Effector memory CD4-positive, alpha-beta T cell (primary cell): ENCODE measurements at regions not wholly inside any gene's neighbourhood (a gene's known extent, or its start where the extent isn't known, plus 50 kb on each side); places are given as distances from the start of the nearest gene placed in this dataset.

Experiments used
- DNase-seq, 3 donors: peaks; one replicate each; pipeline ENCODE4 v3.0.0-alpha.2; 2020
- H3K27ac ChIP-seq: 2 replicates; pipeline ENCODE4 v1.7.0; 2013; ENCODE audit warnings: mild to moderate bottlenecking, low read length, moderate library complexity; ENCODE audit not compliant: insufficient read depth, poor library complexity, severe bottlenecking
- H3K27me3 ChIP-seq: replicated peaks from 2 replicates; pipeline ENCODE4 v1.7.0; 2013; ENCODE audit warnings: mild to moderate bottlenecking, low read length; ENCODE audit not compliant: insufficient read depth, control insufficient read depth, poor library complexity, severe bottlenecking
- H3K36me3 ChIP-seq: 2 replicates; pipeline ENCODE4 v1.7.0; 2013; ENCODE audit warnings: mild to moderate bottlenecking, low read length, moderate library complexity; ENCODE audit not compliant: control insufficient read depth, insufficient read depth
- H3K4me1 ChIP-seq: 2 replicates; pipeline ENCODE4 v1.7.0; 2013; ENCODE audit warnings: low read length, mild to moderate bottlenecking; ENCODE audit not compliant: control insufficient read depth, insufficient read depth, poor library complexity, severe bottlenecking
- H3K4me3 ChIP-seq: 2 replicates; pipeline ENCODE4 v1.7.0; 2013; ENCODE audit warnings: low read length, low read depth, mild to moderate bottlenecking; ENCODE audit not compliant: insufficient read depth, poor library complexity, severe bottlenecking
- H3K9me3 ChIP-seq: 2 replicates; pipeline ENCODE4 v1.7.0; 2013; ENCODE audit warnings: mild to moderate bottlenecking, low read length, moderate library complexity; ENCODE audit not compliant: control insufficient read depth

GRCh38 chr3:107956991-107957900, 133.6 kb downstream of the CD47 start:
- DNase-seq, result no peak
- H3K4me3 ChIP-seq, result no peak overlapping the region
- peaks cover 7% of the 10 kb centered on the region for H3K4me1 ChIP-seq
- H3K36me3 ChIP-seq, result no peaks in the 10 kb centered on the region
- H3K27me3 ChIP-seq, result no peaks in the 10 kb centered on the region
- H3K9me3 ChIP-seq, result no peaks in the 10 kb centered on the region
- H3K27ac ChIP-seq, result no peak overlapping the region

- Histone ChIP-seq H3K4me3 (no peak overlapping the region), H3K36me3 (no peaks in the 10 kb centered on the region), H3K27me3 (no peaks in the 10 kb centered on the region), H3K4me1 (peaks cover 7% of the 10 kb centered on the region), H3K9me3 (no peaks in the 10 kb centered on the region), H3K27ac (no peak overlapping the region)
- DNase-seq, result no peak
Measured at GRCh38 chr3:107954845-107955244, 136.0 kb downstream of the CD47 start.

- no peak for DNase-seq
- Histone ChIP-seq H3K9me3 (no peaks in the 10 kb centered on the region), H3K4me1 (peaks cover 7% of the 10 kb centered on the region), H3K27me3 (no peaks in the 10 kb centered on the region), H3K4me3 (no peak overlapping the region), H3K27ac (no peak overlapping the region), H3K36me3 (no peaks in the 10 kb centered on the region)
Measured at GRCh38 chr3:107953722-107954121, 137.1 kb downstream of the CD47 start.

GRCh38 chr3:107951126-107951525, 139.7 kb downstream of the CD47 start:
- Histone ChIP-seq H3K36me3 (no peaks in the 10 kb centered on the region), H3K27ac (no peak overlapping the region), H3K4me3 (no peak overlapping the region), H3K27me3 (no peaks in the 10 kb centered on the region), H3K4me1 (peaks cover 7% of the 10 kb centered on the region), H3K9me3 (no peaks in the 10 kb centered on the region)
- DNase-seq, result no peak

GRCh38 chr3:107950417-107950816, 140.4 kb downstream of the CD47 start:
- no peaks in the 10 kb centered on the region for H3K9me3 ChIP-seq
- no peaks in the 10 kb centered on the region for H3K27me3 ChIP-seq
- DNase-seq, result no peak
- H3K4me1 ChIP-seq, result peaks cover 7% of the 10 kb centered on the region
- H3K27ac ChIP-seq, result no peak overlapping the region
- no peak overlapping the region for H3K4me3 ChIP-seq
- no peaks in the 10 kb centered on the region for H3K36me3 ChIP-seq

GRCh38 chr3:107949394-107949970, 141.3 kb downstream of the CD47 start:
- no peak for DNase-seq
- Histone ChIP-seq H3K36me3 (no peaks in the 10 kb centered on the region), H3K4me1 (peaks cover 7% of the 10 kb centered on the region), H3K4me3 (no peak overlapping the region), H3K9me3 (no peaks in the 10 kb centered on the region), H3K27me3 (no peaks in the 10 kb centered on the region), H3K27ac (no peak overlapping the region)

- Histone ChIP-seq H3K27ac (no peak overlapping the region), H3K4me1 (no peaks in the 10 kb centered on the region), H3K9me3 (no peaks in the 10 kb centered on the region), H3K36me3 (no peaks in the 10 kb centered on the region), H3K4me3 (no peak overlapping the region), H3K27me3 (no peaks in the 10 kb centered on the region)
- no peak for DNase-seq
Measured at GRCh38 chr3:107947203-107947602, 143.6 kb downstream of the CD47 start.

GRCh38 chr3:107946700-107947099, 144.1 kb downstream of the CD47 start:
- no peak for DNase-seq

GRCh38 chr3:107945417-107946094, 145.3 kb downstream of the CD47 start:
- H3K4me1 ChIP-seq, result no peaks in the 10 kb centered on the region
- no peak overlapping the region for H3K27ac ChIP-seq
- no peak for DNase-seq
- no peaks in the 10 kb centered on the region for H3K27me3 ChIP-seq
- H3K4me3 ChIP-seq, result no peak overlapping the region
- H3K36me3 ChIP-seq, result no peaks in the 10 kb centered on the region
- no peaks in the 10 kb centered on the region for H3K9me3 ChIP-seq

More at GRCh38 chr3:107946700-107947099, 144.1 kb downstream of the CD47 start:
- no peaks in the 10 kb centered on the region for H3K36me3 ChIP-seq
- no peak overlapping the region for H3K27ac ChIP-seq
- no peaks in the 10 kb centered on the region for H3K4me1 ChIP-seq
- H3K9me3 ChIP-seq, result no peaks in the 10 kb centered on the region
- no peaks in the 10 kb centered on the region for H3K27me3 ChIP-seq
- no peak overlapping the region for H3K4me3 ChIP-seq
